IPS-NIHi7 (cell line): ENCODE measurements at regions not wholly inside any gene's neighbourhood (a gene's known extent, or its start where the extent isn't known, plus 50 kb on each side); places are given as distances from the start of the nearest gene placed in this dataset.
A peak's percentile ranks its signal among the peaks of the same experiment; 100 is the strongest.

Experiments
- DNase-seq: peaks from one replicate; pipeline ENCODE4 v3.0.0; 2012; ENCODE audit warnings: mixed read lengths; ENCODE audit errors: extremely low spot score

- peak; percentile 19 for DNase-seq
Observed at GRCh38 chr16:17804857-17805256, 334.1 kb upstream of the XYLT1 start.

GRCh38 chr16:17803625-17804410 lies 333.1 kb upstream of the XYLT1 start:
- no peak for DNase-seq

GRCh38 chr16:17802571-17802970 lies 331.8 kb upstream of the XYLT1 start:
- no peak for DNase-seq

GRCh38 chr16:17801068-17801467 lies 330.3 kb upstream of the XYLT1 start:
- no peak for DNase-seq

- no peak for DNase-seq
Observed at GRCh38 chr16:17798716-17799115, 328.0 kb upstream of the XYLT1 start.

GRCh38 chr16:17793354-17793753 lies 322.6 kb upstream of the XYLT1 start:
- DNase-seq, result no peak

GRCh38 chr16:17784073-17784472 lies 313.3 kb upstream of the XYLT1 start:
- peak; percentile 69 for DNase-seq

- no peak for DNase-seq
Observed at GRCh38 chr16:17780181-17780580, 309.4 kb upstream of the XYLT1 start.

- no peak for DNase-seq
Observed at GRCh38 chr16:17777408-17777863, 306.7 kb upstream of the XYLT1 start.

- no peak for DNase-seq
Observed at GRCh38 chr16:17776888-17777287, 306.1 kb upstream of the XYLT1 start.

GRCh38 chr16:17776465-17776864 lies 305.7 kb upstream of the XYLT1 start:
- no peak for DNase-seq

GRCh38 chr16:17775061-17775460 lies 304.3 kb upstream of the XYLT1 start:
- DNase-seq, result no peak

- peak; percentile 16 for DNase-seq
Observed at GRCh38 chr16:17773698-17774101, 302.9 kb upstream of the XYLT1 start.

GRCh38 chr16:17770104-17770503 lies 299.3 kb upstream of the XYLT1 start:
- DNase-seq, result peak; percentile 31

- DNase-seq, result no peak
Observed at GRCh38 chr16:17769065-17769464, 298.3 kb upstream of the XYLT1 start.

GRCh38 chr16:17768257-17768656 lies 297.5 kb upstream of the XYLT1 start:
- DNase-seq, result peak; percentile 14

GRCh38 chr16:17766012-17766411 lies 295.3 kb upstream of the XYLT1 start:
- no peak for DNase-seq

GRCh38 chr16:17759451-17760390 lies 289.0 kb upstream of the XYLT1 start:
- no peak for DNase-seq

- peak; percentile 61 for DNase-seq
Observed at GRCh38 chr16:17757808-17758207, 287.0 kb upstream of the XYLT1 start.

- DNase-seq, result no peak
Observed at GRCh38 chr16:17755158-17755557, 284.4 kb upstream of the XYLT1 start.

GRCh38 chr16:17753434-17753833 lies 282.7 kb upstream of the XYLT1 start:
- no peak for DNase-seq

- DNase-seq, result no peak
Observed at GRCh38 chr16:17749706-17750105, 278.9 kb upstream of the XYLT1 start.
